Left ventricle myocardium inferior (tissue), 1 donor: ENCODE measurements at regions not wholly inside any gene's neighbourhood (a gene's known extent, or its start where the extent isn't known, plus 50 kb on each side); places are given as distances from the start of the nearest gene placed in this dataset.

Experiments used
- DNase-seq: peaks from one replicate; pipeline ENCODE4 v3.0.0-alpha.2; 2020
- H3K27ac ChIP-seq: fragments of 200-600 bp; replicated peaks from 2 replicates; pipeline ENCODE4 v1.8.0; 2021
- H3K27me3 ChIP-seq: fragments of 200-600 bp; 2 replicates; pipeline ENCODE4 v1.8.0; 2021; ENCODE audit warnings: low read depth
- H3K36me3 ChIP-seq: fragments of 200-600 bp; 2 replicates; pipeline ENCODE4 v1.8.0; 2021
- H3K4me1 ChIP-seq: fragments of 200-600 bp; 2 replicates; pipeline ENCODE4 v1.8.0; 2021
- H3K4me3 ChIP-seq: fragments of 200-600 bp; 2 replicates; pipeline ENCODE4 v1.8.0; 2021; ENCODE audit warnings: mild to moderate bottlenecking, moderate library complexity
- H3K9me3 ChIP-seq: fragments of 200-600 bp; replicated peaks from 2 replicates; pipeline ENCODE4 v1.8.0; 2021
- intact Hi-C: fragments of 100-400 bp; cut with micrococcal nuclease; formaldehyde crosslinking; loops from one replicate; pipeline ENCODE4 v1.11.0; 2022
- TF ChIP-seq, protein P1 (sequence below): fragments of 200-600 bp; IDR thresholded peaks from 2 replicates; pipeline ENCODE4 v1.8.0; 2021; ENCODE audit warnings: antibody characterized with exemption, mild to moderate bottlenecking, borderline replicate concordance
- donor health status: DM: no; HTN: yes; CAD: no; lungs with severe emphysema.

DNA sequence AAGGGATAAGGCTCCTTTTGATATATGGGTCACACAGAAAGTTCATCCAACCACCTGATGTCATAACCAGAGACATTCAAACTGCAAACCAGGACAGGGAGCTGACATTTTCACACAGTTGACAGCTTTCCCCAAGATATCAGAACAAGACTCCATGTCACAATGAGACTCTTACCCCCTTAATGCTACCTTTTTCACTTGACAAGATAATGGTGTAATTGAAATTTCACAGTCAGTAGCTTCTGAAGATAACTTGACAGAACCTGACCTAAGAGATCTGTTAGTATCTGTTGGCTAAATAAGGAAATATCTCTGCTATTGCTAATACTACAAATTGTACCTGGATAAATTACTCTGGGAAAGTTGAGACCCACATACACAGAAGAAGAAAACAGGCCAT is 187.3 kb downstream of the C12orf50 start:
- no peaks in the 10 kb centered on the region for H3K27me3 ChIP-seq
- intact Hi-C loops, result no loop called here
- no peaks in the 10 kb centered on the region for H3K4me1 ChIP-seq
- no peaks in the 10 kb centered on the region for H3K9me3 ChIP-seq
- no peaks in the 10 kb centered on the region for H3K36me3 ChIP-seq
- no peak overlapping the region for H3K27ac ChIP-seq
- TF ChIP-seq, protein P1, sequence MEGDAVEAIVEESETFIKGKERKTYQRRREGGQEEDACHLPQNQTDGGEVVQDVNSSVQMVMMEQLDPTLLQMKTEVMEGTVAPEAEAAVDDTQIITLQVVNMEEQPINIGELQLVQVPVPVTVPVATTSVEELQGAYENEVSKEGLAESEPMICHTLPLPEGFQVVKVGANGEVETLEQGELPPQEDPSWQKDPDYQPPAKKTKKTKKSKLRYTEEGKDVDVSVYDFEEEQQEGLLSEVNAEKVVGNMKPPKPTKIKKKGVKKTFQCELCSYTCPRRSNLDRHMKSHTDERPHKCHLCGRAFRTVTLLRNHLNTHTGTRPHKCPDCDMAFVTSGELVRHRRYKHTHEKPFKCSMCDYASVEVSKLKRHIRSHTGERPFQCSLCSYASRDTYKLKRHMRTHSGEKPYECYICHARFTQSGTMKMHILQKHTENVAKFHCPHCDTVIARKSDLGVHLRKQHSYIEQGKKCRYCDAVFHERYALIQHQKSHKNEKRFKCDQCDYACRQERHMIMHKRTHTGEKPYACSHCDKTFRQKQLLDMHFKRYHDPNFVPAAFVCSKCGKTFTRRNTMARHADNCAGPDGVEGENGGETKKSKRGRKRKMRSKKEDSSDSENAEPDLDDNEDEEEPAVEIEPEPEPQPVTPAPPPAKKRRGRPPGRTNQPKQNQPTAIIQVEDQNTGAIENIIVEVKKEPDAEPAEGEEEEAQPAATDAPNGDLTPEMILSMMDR, result no peak
- no peak overlapping the region for H3K4me3 ChIP-seq
- no peak for DNase-seq

DNA sequence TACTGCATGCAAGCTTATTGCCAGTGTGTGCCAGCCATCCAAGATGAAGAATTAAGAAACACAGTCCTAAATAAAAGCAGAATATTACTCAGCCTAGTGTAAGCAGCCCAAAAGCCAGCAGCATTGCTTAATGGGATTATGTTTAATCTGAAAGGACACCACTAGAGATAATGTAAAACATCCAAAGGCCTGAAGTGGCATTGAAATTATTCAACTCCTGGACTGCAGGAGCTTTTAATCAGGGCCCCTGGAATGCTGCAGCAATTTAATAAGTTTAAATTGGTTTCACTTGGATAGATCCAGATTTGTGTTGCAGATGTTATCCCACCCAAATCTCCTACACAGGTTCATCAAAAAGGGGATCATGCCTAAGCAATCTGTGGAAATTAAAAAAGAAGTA is 193.0 kb downstream of the C12orf50 start:
- H3K4me1 ChIP-seq, result no peaks in the 10 kb centered on the region
- DNase-seq, result no peak
- H3K27ac ChIP-seq, result no peak overlapping the region
- no peaks in the 10 kb centered on the region for H3K36me3 ChIP-seq
- TF ChIP-seq, protein P1, result no peak
- no peaks in the 10 kb centered on the region for H3K27me3 ChIP-seq
- intact Hi-C loops, result no loop called here
- no peaks in the 10 kb centered on the region for H3K9me3 ChIP-seq
- no peak overlapping the region for H3K4me3 ChIP-seq

DNA sequence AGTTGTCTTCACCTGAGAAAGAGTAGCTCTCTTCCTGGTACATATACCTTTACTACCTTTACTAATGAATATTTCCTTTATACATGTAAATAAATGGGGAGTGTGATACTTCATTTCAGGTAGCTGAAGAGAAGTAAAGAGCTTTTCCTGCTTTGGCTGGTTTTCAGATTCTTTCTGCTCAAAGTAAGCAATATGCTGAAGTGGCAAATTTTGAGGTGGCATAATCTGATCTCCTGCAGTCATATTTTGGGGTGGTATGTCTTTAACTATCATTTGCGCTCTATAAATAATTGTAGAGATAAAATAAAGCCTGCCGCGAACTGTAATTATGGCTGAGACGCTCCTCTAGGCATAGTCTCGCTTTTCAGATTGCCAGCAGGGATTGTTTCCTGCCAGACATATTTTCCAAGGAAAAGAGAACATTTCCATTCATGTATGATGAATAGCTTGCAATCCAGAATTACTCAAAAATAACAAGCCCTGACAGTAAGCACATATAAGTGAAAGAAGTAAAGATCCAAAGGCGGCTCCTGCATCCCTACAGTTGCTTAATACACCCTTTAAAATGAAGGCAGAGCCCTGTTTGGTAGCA is 200.7 kb downstream of the C12orf50 start:
- TF ChIP-seq, protein P1, result no peak
- no peak overlapping the region for H3K27ac ChIP-seq
- no peaks in the 10 kb centered on the region for H3K27me3 ChIP-seq
- DNase-seq, result no peak
- H3K4me3 ChIP-seq, result no peak overlapping the region
- H3K36me3 ChIP-seq, result no peaks in the 10 kb centered on the region
- no peaks in the 10 kb centered on the region for H3K9me3 ChIP-seq
- intact Hi-C loops, result no loop called here
- no peaks in the 10 kb centered on the region for H3K4me1 ChIP-seq

DNA sequence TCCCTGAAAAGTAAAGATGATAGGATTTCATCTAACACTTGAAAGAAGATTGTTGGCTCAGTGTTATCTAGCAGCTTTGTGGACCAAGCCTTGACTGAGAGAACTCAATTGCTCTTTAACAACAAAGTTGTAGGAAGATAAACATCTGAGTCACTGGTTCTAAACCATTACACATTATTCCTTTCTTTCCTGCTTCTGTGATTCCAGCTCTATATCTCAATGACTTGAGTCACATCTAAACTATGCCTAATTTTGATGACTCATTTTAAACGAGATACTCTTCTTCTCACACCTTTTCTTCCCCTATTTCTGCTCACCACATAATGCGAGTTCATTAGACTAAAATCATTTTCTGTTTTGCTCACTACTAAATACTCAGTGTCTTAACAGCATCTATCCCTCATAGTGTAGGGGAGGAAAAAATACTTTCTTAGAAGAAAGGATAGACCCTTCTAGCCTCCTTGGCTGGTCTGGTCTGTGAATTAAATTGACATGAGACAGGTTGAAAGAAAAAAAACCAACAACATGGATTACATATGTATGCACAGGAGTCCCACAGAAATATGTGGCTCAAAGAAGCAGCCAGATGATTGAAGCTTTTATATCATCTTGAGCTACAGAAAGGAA is 201.4 kb downstream of the C12orf50 start:
- Histone ChIP-seq H3K4me1 (no peaks in the 10 kb centered on the region), H3K4me3 (no peak overlapping the region), H3K9me3 (no peaks in the 10 kb centered on the region), H3K27me3 (no peaks in the 10 kb centered on the region), H3K36me3 (no peaks in the 10 kb centered on the region), H3K27ac (no peak overlapping the region)
- DNase-seq, result no peak
- TF ChIP-seq, protein P1, result no peak
- intact Hi-C loops, result no loop called here

DNA sequence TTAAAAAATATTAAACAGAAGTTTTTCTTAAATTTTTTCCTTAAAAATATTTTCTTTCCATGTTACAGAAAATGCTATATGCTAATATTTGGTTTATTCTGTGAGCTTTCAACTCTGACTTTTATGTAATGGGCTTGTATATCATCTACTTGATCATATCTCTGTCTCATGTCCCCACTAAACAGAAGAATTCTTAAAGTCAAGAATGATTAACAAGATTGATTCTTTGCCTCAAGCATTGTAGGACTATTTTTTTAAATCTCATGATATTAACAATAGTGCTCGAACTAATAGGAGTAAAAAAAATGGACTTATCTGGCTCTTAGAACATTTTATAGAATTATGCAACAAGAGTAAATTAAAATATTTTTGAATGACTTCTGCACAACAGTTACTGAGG is 206.3 kb downstream of the C12orf50 start:
- DNase-seq, result no peak
- Histone ChIP-seq H3K27me3 (no peaks in the 10 kb centered on the region), H3K27ac (no peak overlapping the region), H3K9me3 (no peaks in the 10 kb centered on the region), H3K4me3 (no peak overlapping the region), H3K4me1 (no peaks in the 10 kb centered on the region), H3K36me3 (no peaks in the 10 kb centered on the region)
- intact Hi-C loops, result no loop called here
- TF ChIP-seq, protein P1, result no peak
